Cardiac muscle cell (in vitro differentiated cells and primary cell): ENCODE measurements at regions not wholly inside any gene's neighbourhood (a gene's known extent, or its start where the extent isn't known, plus 50 kb on each side); places are given as distances from the start of the nearest gene placed in this dataset.

Experiments
- DNase-seq, 2 donors: peaks; one replicate each; pipeline versions ENCODE4 v3.0.0 to v3.0.0-alpha.2; 2010 to 2017; ENCODE audit warnings: low read depth in 1 of 2, low spot score in 1 of 2
- H3K27ac ChIP-seq: fragments of 200-600 bp; sonication (generic); 2 replicates; pipeline ENCODE4 v1.5.1; 2016
- H3K27me3 ChIP-seq: fragments of 200-600 bp; sonication (generic); 2 replicates; pipeline ENCODE4 v1.6.0; 2016; ENCODE audit warnings: control low read depth
- H3K36me3 ChIP-seq: fragments of 200-600 bp; sonication (generic); 2 replicates; pipeline ENCODE4 v1.5.1; 2016; ENCODE audit warnings: control low read depth
- H3K4me1 ChIP-seq: fragments of 200-600 bp; sonication (generic); 2 replicates; pipeline ENCODE4 v1.8.1; 2017; ENCODE audit warnings: low read depth, mild to moderate bottlenecking, mixed run types
- H3K4me3 ChIP-seq: fragments of 200-600 bp; sonication (generic); 2 replicates; pipeline ENCODE4 v1.5.1; 2016; ENCODE audit warnings: mild to moderate bottlenecking
- H3K9me3 ChIP-seq: fragments of 200-600 bp; sonication (generic); 2 replicates; pipeline ENCODE4 v1.5.1; 2017; ENCODE audit warnings: low read depth, mild to moderate bottlenecking, control low read depth
- CTCF ChIP-seq: IDR thresholded peaks from 2 replicates; pipeline ENCODE4 v1.5.1; 2012; ENCODE audit warnings: low read depth, mild to moderate bottlenecking, low read length

GRCh38 chr6:133648581-133648980 lies 240.3 kb upstream of the TCF21 start:
- no peak for DNase-seq
- Histone ChIP-seq H3K27me3 (no peaks in the 10 kb centered on the region), H3K27ac (no peak overlapping the region), H3K36me3 (no peaks in the 10 kb centered on the region), H3K4me3 (no peak overlapping the region), H3K4me1 (no peaks in the 10 kb centered on the region), H3K9me3 (no peaks in the 10 kb centered on the region)
- no peak for TF ChIP-seq CTCF

GRCh38 chr6:133671376-133671775 lies 217.5 kb upstream of the TCF21 start:
- H3K4me1 ChIP-seq, result no peaks in the 10 kb centered on the region
- H3K27me3 ChIP-seq, result no peaks in the 10 kb centered on the region
- no peaks in the 10 kb centered on the region for H3K36me3 ChIP-seq
- H3K27ac ChIP-seq, result no peak overlapping the region
- TF ChIP-seq CTCF, result no peak
- H3K9me3 ChIP-seq, result no peaks in the 10 kb centered on the region
- DNase-seq, result no peak
- no peak overlapping the region for H3K4me3 ChIP-seq

- TF ChIP-seq CTCF, result no peak
- Histone ChIP-seq H3K27me3 (no peaks in the 10 kb centered on the region), H3K27ac (no peak overlapping the region), H3K4me1 (no peaks in the 10 kb centered on the region), H3K4me3 (no peak overlapping the region), H3K36me3 (no peaks in the 10 kb centered on the region), H3K9me3 (no peaks in the 10 kb centered on the region)
- DNase-seq, result no peak
Measured at GRCh38 chr6:133673056-133673455, 215.9 kb upstream of the TCF21 start.

GRCh38 chr6:133674661-133675060 lies 214.3 kb upstream of the TCF21 start:
- Histone ChIP-seq H3K27me3 (no peaks in the 10 kb centered on the region), H3K4me1 (no peaks in the 10 kb centered on the region), H3K9me3 (no peaks in the 10 kb centered on the region), H3K36me3 (no peaks in the 10 kb centered on the region), H3K4me3 (no peak overlapping the region), H3K27ac (no peak overlapping the region)
- no peak for TF ChIP-seq CTCF
- DNase-seq, result no peak

- TF ChIP-seq CTCF, result no peak
- no peaks in the 10 kb centered on the region for H3K4me1 ChIP-seq
- H3K4me3 ChIP-seq, result no peak overlapping the region
- H3K27me3 ChIP-seq, result no peaks in the 10 kb centered on the region
- H3K9me3 ChIP-seq, result no peaks in the 10 kb centered on the region
- no peak overlapping the region for H3K27ac ChIP-seq
- no peaks in the 10 kb centered on the region for H3K36me3 ChIP-seq
- DNase-seq, result no peak
Measured at GRCh38 chr6:133680994-133681393, 207.9 kb upstream of the TCF21 start.

GRCh38 chr6:133681891-133682290 lies 207.0 kb upstream of the TCF21 start:
- Histone ChIP-seq H3K36me3 (no peaks in the 10 kb centered on the region), H3K27me3 (no peaks in the 10 kb centered on the region), H3K4me3 (no peak overlapping the region), H3K9me3 (no peaks in the 10 kb centered on the region), H3K4me1 (no peaks in the 10 kb centered on the region), H3K27ac (no peak overlapping the region)
- no peak for TF ChIP-seq CTCF
- no peak for DNase-seq
